IMR-90 (cell line): ENCODE measurements at regions not wholly inside any gene's neighbourhood (a gene's known extent, or its start where the extent isn't known, plus 50 kb on each side); places are given as distances from the start of the nearest gene placed in this dataset.

Source experiments
- CTCF ChIP-seq: conservative IDR thresholded peaks from 2 replicates; pipeline ENCODE4 v1.5.1; 2012; ENCODE audit warnings: mild to moderate bottlenecking, low read depth, low read length, improper control_type of control experiment
- FOS ChIP-seq: fragments of 150-350 bp; IDR thresholded peaks from 2 replicates; pipeline ENCODE4 v1.6.1; 2016; ENCODE audit warnings: low read depth, low read length
- MAFK ChIP-seq: IDR thresholded peaks from 2 replicates; pipeline ENCODE4 v1.6.1; 2012; ENCODE audit warnings: low read depth, low read length, improper control_type of control experiment
- POLR2A ChIP-seq: IDR thresholded peaks from 2 replicates; pipeline ENCODE4 v1.6.1; 2012; ENCODE audit warnings: mild to moderate bottlenecking, low read depth, low read length
- RCOR1 ChIP-seq: IDR thresholded peaks from 2 replicates; pipeline ENCODE4 v1.6.1; 2012; ENCODE audit warnings: mild to moderate bottlenecking, low read length, improper control_type of control experiment; ENCODE audit not compliant: insufficient replicate concordance
- USF2 ChIP-seq: fragments of 150-350 bp; IDR thresholded peaks from 2 replicates; pipeline ENCODE4 v1.6.1; 2017; ENCODE audit warnings: mild to moderate bottlenecking, antibody characterized with exemption, low read length, low read depth

GRCh38 chr15:29926083-29926388 is 103.8 kb upstream of the TJP1 start:
- TF ChIP-seq CTCF (no peak), MAFK (no peak), POLR2A (no peak), RCOR1 (no peak), FOS (no peak), USF2 (no peak)
